Cardiac fibroblast (primary cell): ENCODE measurements at regions not wholly inside any gene's neighbourhood (a gene's known extent, or its start where the extent isn't known, plus 50 kb on each side); places are given as distances from the start of the nearest gene placed in this dataset.
"Not testable (repeated sequence)": the region's sequence is repeated elsewhere in the genome, so short reads cannot be mapped to it uniquely, and the experiment has no call there.

Experiments
- DNase-seq, 2 donors: peaks; one replicate each; pipeline versions ENCODE4 v3.0.0 to v3.0.0-alpha.2; 2010; ENCODE audit warnings: low read depth in 2 of 2
- H3K4me3 ChIP-seq, 2 donors: replicated peaks in 1 of 2; 1 replicate in 1 of 2; 2 replicates in 1 of 2; pipeline ENCODE4 v1.5.1; 2011; ENCODE audit warnings: low read depth in 2 of 2, low read length in 2 of 2, mild to moderate bottlenecking in 2 of 2, moderate library complexity in 1 of 2
- CTCF ChIP-seq: IDR thresholded peaks from one replicate; pipeline ENCODE4 v1.5.1; 2011; ENCODE audit warnings: low read depth, mild to moderate bottlenecking, low read length, inconsistent platforms

- DNase-seq: no peak
- no peak overlapping the region for H3K4me3 ChIP-seq
- TF ChIP-seq CTCF: no peak
Observed at GRCh38 chrX:460823-461640, 74.3 kb upstream of the PPP2R3B start.

GRCh38 chrX:462853-463252 lies 76.1 kb upstream of the PPP2R3B start:
- no peak for TF ChIP-seq CTCF
- no peak overlapping the region for H3K4me3 ChIP-seq
- DNase-seq: no peak

- no peak overlapping the region for H3K4me3 ChIP-seq
- TF ChIP-seq CTCF: no peak
- no peak for DNase-seq
Observed at GRCh38 chrX:465418-466215, 78.9 kb upstream of the PPP2R3B start.

- not testable (repeated sequence) for H3K4me3 ChIP-seq, DNase-seq
Observed at GRCh38 chrX:466836-467235, 80.1 kb upstream of the PPP2R3B start.

- not testable (repeated sequence) for DNase-seq, H3K4me3 ChIP-seq
Observed at GRCh38 chrX:467686-468085, 81.0 kb upstream of the PPP2R3B start.

GRCh38 chrX:468979-469378 lies 82.3 kb upstream of the PPP2R3B start:
- no peak for TF ChIP-seq CTCF
- no peak for DNase-seq
- H3K4me3 ChIP-seq: no peak overlapping the region

- TF ChIP-seq CTCF: no peak
Observed at GRCh38 chrX:470686-471085, 84.0 kb upstream of the PPP2R3B start.

More at GRCh38 chrX:470686-471085, 84.0 kb upstream of the PPP2R3B start:
- no peak for DNase-seq
- no peak overlapping the region for H3K4me3 ChIP-seq
